Lower lobe of right lung (tissue), 2 donors: ENCODE measurements at regions not wholly inside any gene's neighbourhood (a gene's known extent, or its start where the extent isn't known, plus 50 kb on each side); places are given as distances from the start of the nearest gene placed in this dataset.

Experiments
- ATAC-seq, 2 donors: fragments of 200-7000 bp; cut with Tn5 transposase; one replicate each; pipeline ENCODE4 v1.9.1; 2020 to 2022; ENCODE audit warnings: mild to moderate bottlenecking in 2 of 2, moderate library complexity in 2 of 2
- DNase-seq: peaks from one replicate; pipeline ENCODE4 v3.0.0-alpha.2; 2020
- H3K27ac ChIP-seq: fragments of 200-600 bp; one replicate; pipeline ENCODE4 v1.8.0; 2022
- H3K27me3 ChIP-seq: fragments of 200-600 bp; one replicate; pipeline ENCODE4 v1.8.0; 2022; ENCODE audit warnings: low read depth
- H3K36me3 ChIP-seq: fragments of 200-600 bp; one replicate; pipeline ENCODE4 v1.8.0; 2022; ENCODE audit warnings: mild to moderate bottlenecking
- H3K4me1 ChIP-seq: fragments of 200-600 bp; one replicate; pipeline ENCODE4 v1.8.0; 2022
- H3K4me3 ChIP-seq: fragments of 200-600 bp; one replicate; pipeline ENCODE4 v1.8.0; 2022; ENCODE audit warnings: mild to moderate bottlenecking
- H3K9me3 ChIP-seq: fragments of 200-600 bp; one replicate; pipeline ENCODE4 v1.8.0; 2022
- CTCF ChIP-seq: fragments of 200-600 bp; IDR thresholded peaks from one replicate; pipeline ENCODE4 v1.8.0; 2022; ENCODE audit warnings: antibody characterized with exemption, mild to moderate bottlenecking
- intact Hi-C: fragments of 100-400 bp; cut with DNase I; formaldehyde crosslinking; loops from one replicate; pipeline ENCODE4 v1.11.0; 2022
- donor health status: DM: no; HTN: yes; CAD: no; lungs with severe emphysema.

- intact Hi-C loops, result no loop called here
- H3K4me1 ChIP-seq, result peaks cover 13% of the 10 kb centered on the region
- H3K4me3 ChIP-seq, result no peak overlapping the region
- no peak for TF ChIP-seq CTCF
- H3K36me3 ChIP-seq, result no peaks in the 10 kb centered on the region
- no peaks in the 10 kb centered on the region for H3K27me3 ChIP-seq
- no peak overlapping the region for H3K27ac ChIP-seq
- ATAC-seq (no peak), DNase-seq (no peak)
- no peaks in the 10 kb centered on the region for H3K9me3 ChIP-seq
These were observed 66.8 kb downstream of the NIBAN1 start for GRCh38 chr1:184907500-184907899.

GRCh38 chr1:184906761-184907160 lies 67.5 kb downstream of the NIBAN1 start:
- no peak for TF ChIP-seq CTCF
- H3K9me3 ChIP-seq, result no peaks in the 10 kb centered on the region
- H3K27ac ChIP-seq, result no peak overlapping the region
- intact Hi-C loops, result no loop called here
- no peaks in the 10 kb centered on the region for H3K36me3 ChIP-seq
- no peak overlapping the region for H3K4me3 ChIP-seq
- H3K4me1 ChIP-seq, result peaks cover 13% of the 10 kb centered on the region
- H3K27me3 ChIP-seq, result no peaks in the 10 kb centered on the region
- ATAC-seq, result no peak
- no peak for DNase-seq

GRCh38 chr1:184905601-184906322 lies 68.5 kb downstream of the NIBAN1 start:
- Histone ChIP-seq H3K36me3 (no peaks in the 10 kb centered on the region), H3K27me3 (no peaks in the 10 kb centered on the region), H3K4me1 (peaks cover 13% of the 10 kb centered on the region), H3K4me3 (no peak overlapping the region), H3K9me3 (no peaks in the 10 kb centered on the region), H3K27ac (no peak overlapping the region)
- no peak for TF ChIP-seq CTCF
- DNase-seq (no peak), ATAC-seq (peak; percentile 61 to 79)
- intact Hi-C loops, result no loop called here

GRCh38 chr1:184903111-184903692 lies 71.1 kb downstream of the NIBAN1 start:
- no peak for ATAC-seq

GRCh38 chr1:184900507-184900906 lies 73.8 kb downstream of the NIBAN1 start:
- H3K36me3 ChIP-seq, result no peaks in the 10 kb centered on the region
- no peak overlapping the region for H3K4me3 ChIP-seq
- DNase-seq (no peak), ATAC-seq (no peak)
- no peaks in the 10 kb centered on the region for H3K9me3 ChIP-seq
- peaks cover 7% of the 10 kb centered on the region for H3K4me1 ChIP-seq
- TF ChIP-seq CTCF, result no peak
- H3K27ac ChIP-seq, result no peak overlapping the region
- intact Hi-C loops, result no loop called here
- no peaks in the 10 kb centered on the region for H3K27me3 ChIP-seq

More at GRCh38 chr1:184903111-184903692, 71.1 kb downstream of the NIBAN1 start:
- Histone ChIP-seq H3K9me3 (no peaks in the 10 kb centered on the region), H3K36me3 (no peaks in the 10 kb centered on the region), H3K4me1 (peaks cover 7% of the 10 kb centered on the region), H3K27me3 (no peaks in the 10 kb centered on the region), H3K4me3 (no peak overlapping the region), H3K27ac (no peak overlapping the region)
- TF ChIP-seq CTCF, result no peak
- DNase-seq, result no peak
- intact Hi-C loops, result no loop called here
